GM23338 (cell line): ENCODE measurements at regions not wholly inside any gene's neighbourhood (a gene's known extent, or its start where the extent isn't known, plus 50 kb on each side); places are given as distances from the start of the nearest gene placed in this dataset.

Experiments used
- ATAC-seq: fragments of 200-7000 bp; cut with Tn5 transposase; 3 replicates; pipeline ENCODE4 v1.9.1; 2020
- DNase-seq: peaks from one replicate; pipeline ENCODE4 v3.0.0-alpha.2; 2015; ENCODE audit warnings: low spot score
- H2AFZ ChIP-seq: fragments of 200-600 bp; sonication (generic); 2 replicates; pipeline ENCODE4 v1.8.0; 2016; ENCODE audit warnings: antibody characterized with exemption, mild to moderate bottlenecking, moderate library complexity
- H3F3A ChIP-seq: fragments of 200-600 bp; sonication (generic); replicated peaks from 2 replicates; pipeline ENCODE4 v1.8.0; 2017; ENCODE audit warnings: antibody characterized with exemption, mixed run types, low read depth
- H3K27ac ChIP-seq: fragments of 200-600 bp; sonication (generic); 2 replicates; pipeline ENCODE4 v1.6.1; 2016; ENCODE audit warnings: low read depth
- H3K27me3 ChIP-seq: fragments of 200-600 bp; sonication (generic); 2 replicates; pipeline ENCODE4 v1.8.0; 2016; ENCODE audit warnings: mild to moderate bottlenecking, mixed run types, moderate library complexity; ENCODE audit not compliant: insufficient read depth
- H3K36me3 ChIP-seq: fragments of 200-600 bp; sonication (generic); 2 replicates; pipeline ENCODE4 v1.8.0; 2016; ENCODE audit warnings: mild to moderate bottlenecking; ENCODE audit not compliant: insufficient read depth
- H3K4me1 ChIP-seq: fragments of 200-600 bp; sonication (generic); 2 replicates; pipeline ENCODE4 v1.8.0; 2016; ENCODE audit warnings: mild to moderate bottlenecking, moderate library complexity; ENCODE audit not compliant: insufficient read depth
- H3K4me2 ChIP-seq: fragments of 200-600 bp; sonication (generic); 2 replicates; pipeline ENCODE4 v1.7.1; 2017; ENCODE audit warnings: mixed run types
- H3K4me3 ChIP-seq: fragments of 200-600 bp; sonication (generic); 2 replicates; pipeline ENCODE4 v1.6.1; 2016; ENCODE audit warnings: mixed run types
- H3K79me2 ChIP-seq: fragments of 200-600 bp; sonication (generic); replicated peaks from 2 replicates; pipeline ENCODE4 v1.8.0; 2017; ENCODE audit warnings: mild to moderate bottlenecking; ENCODE audit not compliant: insufficient read depth
- H3K9me2 ChIP-seq: fragments of 200-600 bp; sonication (generic); 2 replicates; pipeline ENCODE4 v1.8.0; 2017; ENCODE audit not compliant: insufficient read depth
- H4K20me1 ChIP-seq: fragments of 200-600 bp; sonication (generic); replicated peaks from 2 replicates; pipeline ENCODE4 v1.8.0; 2017; ENCODE audit warnings: mild to moderate bottlenecking; ENCODE audit not compliant: insufficient read depth
- H3K27ac Mint-ChIP-seq: 2 replicates; pipeline ENCODE4 v1.8.0; 2020; ENCODE audit warnings: inconsistent platforms, mild to moderate bottlenecking, moderate library complexity, mixed read lengths
- H3K27me3 Mint-ChIP-seq: 3 replicates; pipeline ENCODE4 v1.8.0; 2022; ENCODE audit warnings: low read depth, mild to moderate bottlenecking, moderate library complexity, mixed read lengths, inconsistent platforms; ENCODE audit not compliant: insufficient read depth, poor library complexity
- H3K36me3 Mint-ChIP-seq: 3 replicates; pipeline ENCODE4 v1.8.0; 2021; ENCODE audit warnings: low read depth, mild to moderate bottlenecking, inconsistent platforms, moderate library complexity, mixed read lengths
- H3K4me1 Mint-ChIP-seq: 3 replicates; pipeline ENCODE4 v1.8.0; 2020; ENCODE audit warnings: mild to moderate bottlenecking, inconsistent platforms, mixed read lengths
- H3K4me3 Mint-ChIP-seq: 3 replicates; pipeline ENCODE4 v1.8.0; 2021; ENCODE audit warnings: moderate library complexity, mild to moderate bottlenecking, inconsistent platforms, mixed read lengths
- H3K9me3 Mint-ChIP-seq: 3 replicates; pipeline ENCODE4 v1.8.0; 2020; ENCODE audit warnings: moderate library complexity, mild to moderate bottlenecking, inconsistent platforms, mixed read lengths
- CREB1 ChIP-seq: fragments of 250-450 bp; sonication (Bioruptor Pico); IDR thresholded peaks from 2 replicates; pipeline ENCODE4 v1.5.0; 2020; ENCODE audit warnings: low read depth, mild to moderate bottlenecking, moderate library complexity
- CTCF ChIP-seq, 2 experiments: fragments of 200-600 bp in 1 of 2; sonication (generic) in 1 of 2; conservative IDR thresholded peaks; 2 replicates each; pipeline versions ENCODE4 v1.5.1 to v1.6.1; 2016 to 2017; ENCODE audit warnings: antibody characterized with exemption in 2 of 2, low read depth in 2 of 2, mild to moderate bottlenecking in 2 of 2, moderate library complexity in 1 of 2
- ETS1 ChIP-seq: IDR thresholded peaks from 2 replicates; pipeline ENCODE4 v1.6.1; 2016; ENCODE audit warnings: antibody characterized with exemption
- EZH2 ChIP-seq: fragments of 200-600 bp; sonication (generic); IDR thresholded peaks from one replicate; pipeline ENCODE4 v1.8.0; 2017; ENCODE audit warnings: antibody characterized with exemption, mild to moderate bottlenecking, low read depth; ENCODE audit not compliant: unreplicated experiment
- EZH2phosphoT487 ChIP-seq: fragments of 200-600 bp; sonication (generic); IDR thresholded peaks from one replicate; pipeline ENCODE4 v1.8.1; 2018; ENCODE audit warnings: antibody characterized with exemption; ENCODE audit not compliant: unreplicated experiment
- JUNB ChIP-seq: IDR thresholded peaks from one replicate; pipeline ENCODE4 v1.6.1; 2016; ENCODE audit warnings: antibody characterized with exemption; ENCODE audit not compliant: unreplicated experiment
- NANOG ChIP-seq: IDR thresholded peaks from 2 replicates; pipeline ENCODE4 v1.6.1; 2016; ENCODE audit warnings: antibody characterized with exemption, borderline replicate concordance
- POLR2AphosphoS5 ChIP-seq: IDR thresholded peaks from 2 replicates; pipeline ENCODE4 v1.6.1; 2016; ENCODE audit warnings: antibody characterized with exemption, low read depth
- REST ChIP-seq: IDR thresholded peaks from one replicate; pipeline ENCODE4 v1.6.1; 2018; ENCODE audit warnings: antibody characterized with exemption; ENCODE audit not compliant: unreplicated experiment
- STAT1 ChIP-seq: IDR thresholded peaks from one replicate; pipeline ENCODE4 v1.6.1; 2016; ENCODE audit warnings: antibody characterized with exemption; ENCODE audit not compliant: unreplicated experiment
- ZNF114 ChIP-seq: fragments of 250-450 bp; sonication (Bioruptor Pico); IDR thresholded peaks from 2 replicates; pipeline ENCODE4 v1.5.0; 2020; ENCODE audit warnings: mild to moderate bottlenecking, moderate library complexity
- ZNF331 ChIP-seq: fragments of 250-450 bp; sonication (Bioruptor Pico); IDR thresholded peaks from 2 replicates; pipeline ENCODE4 v1.5.0; 2020; ENCODE audit warnings: low read depth, mild to moderate bottlenecking, moderate library complexity
- ZNF462 ChIP-seq: fragments of 250-450 bp; sonication (Bioruptor Pico); IDR thresholded peaks from 2 replicates; pipeline ENCODE4 v1.5.0; 2020; ENCODE audit warnings: mild to moderate bottlenecking, moderate library complexity

- ATAC-seq, result no peak
- TF ChIP-seq ETS1 (no peak), POLR2AphosphoS5 (no peak), NANOG (no peak), CTCF (conservative IDR thresholded peaks at IDR 0.05; ENCODE audit: low read depth in 2 of 2) (no peak), REST (no peak), CREB1 (CRISPR knock-in tag) (no peak), JUNB (no peak), ZNF331 (no peak), EZH2phosphoT487 (no peak), ZNF462 (CRISPR knock-in tag) (no peak), STAT1 (no peak), ZNF114 (CRISPR knock-in tag) (no peak), EZH2 (no peak)
- H3K36me3 ChIP-seq, result no peaks in the 10 kb centered on the region
- H3K27ac ChIP-seq, result no peak overlapping the region
- no peaks in the 10 kb centered on the region for H3K36me3 Mint-ChIP-seq
- no peaks in the 10 kb centered on the region for H3K27me3 ChIP-seq
- H2AFZ ChIP-seq, result no peak overlapping the region
- 0 out of 3 replicates have a peak, but pooled peaks cover 5% of the 10 kb centered on the region for H3K4me1 Mint-ChIP-seq
- H3K4me3 Mint-ChIP-seq, result no peak overlapping the region
- no peak for DNase-seq
- H3K9me3 Mint-ChIP-seq, result no peaks in the 10 kb centered on the region
- H3K4me2 ChIP-seq, result no peak overlapping the region
- H3K4me1 ChIP-seq, result no peaks in the 10 kb centered on the region
- no peak overlapping the region for H3K4me3 ChIP-seq
- no peaks in the 10 kb centered on the region for H3F3A ChIP-seq
- no peaks in the 10 kb centered on the region for H3K79me2 ChIP-seq
- no peak overlapping the region for H3K27ac Mint-ChIP-seq
- H3K27me3 Mint-ChIP-seq, result peaks cover 2% of the 10 kb centered on the region
- peaks cover 10% of the 10 kb centered on the region for H3K9me2 ChIP-seq
- no peaks in the 10 kb centered on the region for H4K20me1 ChIP-seq
These were observed 108.3 kb downstream of the MTERF1 start for GRCh38 chr7:91771921-91772815.
